ENCODE measurements at regions not wholly inside any gene's neighbourhood (a gene's known extent, or its start where the extent isn't known, plus 50 kb on each side); places are given as distances from the start of the nearest gene placed in this dataset.

GRCh38 chr5:125965577-125965976 lies 457.6 kb upstream of the GRAMD2B start (continued):
- TF ChIP-seq ZBTB33 (IDR thresholded peaks at IDR 0.05) (no peak), EGR1 (IDR thresholded peaks at IDR 0.05; ENCODE audit: low read depth in 2 of 2) (no peak), REST (IDR thresholded peaks at IDR 0.05) (no peak)

GRCh38 chr5:125967576-125967975 lies 455.6 kb upstream of the GRAMD2B start:
- Histone ChIP-seq H3K4me1 (ENCODE audit: control insufficient read depth in 4 of 4, insufficient read depth in 4 of 4, low read length in 3 of 4) (no peaks in the 10 kb centered on the region), H3K4me3 (ENCODE audit: low read depth in 1 of 3, low read length in 3 of 3) (no peak overlapping the region), H3K9ac (ENCODE audit: low read depth in 1 of 2, low read length in 2 of 2) (no peak overlapping the region), H3K27ac (ENCODE audit: low read depth in 1 of 2, low read length in 2 of 2) (no peak overlapping the region), H3K36me3 (ENCODE audit: control insufficient read depth in 4 of 4, insufficient read depth in 3 of 4, low read depth in 1 of 4, low read length in 3 of 4) (no peaks in the 10 kb centered on the region), H3K27me3 (ENCODE audit: control insufficient read depth in 4 of 4, insufficient read depth in 4 of 4, low read length in 3 of 4) (no peaks in the 10 kb centered on the region), H3K9me3 (ENCODE audit: control insufficient read depth in 4 of 4, low read length in 3 of 4) (no peaks in the 10 kb centered on the region)
- DNase-seq (ENCODE audit: low spot score), result no peak
- TF ChIP-seq REST (IDR thresholded peaks at IDR 0.05) (no peak), GABPA (IDR thresholded peaks at IDR 0.05 in 1 of 2, conservative IDR thresholded peaks at IDR 0.05 in 1 of 2) (no peak), ZBTB33 (IDR thresholded peaks at IDR 0.05) (no peak), NR2F2 (IDR thresholded peaks at IDR 0.05) (no peak), JUND (IDR thresholded peaks at IDR 0.05) (no peak), MAX (IDR thresholded peaks at IDR 0.05) (no peak), YY1 (IDR thresholded peaks at IDR 0.05) (no peak), EGR1 (IDR thresholded peaks at IDR 0.05; ENCODE audit: low read depth in 2 of 2) (no peak), ATF3 (IDR thresholded peaks at IDR 0.05) (no peak), SP1 (IDR thresholded peaks at IDR 0.05) (no peak), TAF1 (conservative IDR thresholded peaks at IDR 0.05) (no peak), CTCF (IDR thresholded peaks at IDR 0.05; ENCODE audit: low read depth, low read length, missing input control) (no peak), HNF4G (IDR thresholded peaks at IDR 0.05) (no peak), RAD21 (IDR thresholded peaks at IDR 0.05) (no peak), FOXA2 (IDR thresholded peaks at IDR 0.05) (no peak), FOXA1 (IDR thresholded peaks at IDR 0.05) (no peak), HNF4A (conservative IDR thresholded peaks at IDR 0.05) (no peak), RXRA (IDR thresholded peaks at IDR 0.05) (no peak)

Measured in liver (tissue), 7 donors.